COLO668 (cell line): ENCODE measurements at regions not wholly inside any gene's neighbourhood (a gene's known extent, or its start where the extent isn't known, plus 50 kb on each side); places are given as distances from the start of the nearest gene placed in this dataset.

Source experiments
- DNase-seq: peaks from one replicate; lab custom pipeline; 2025; ENCODE audit not compliant: unreplicated experiment; lab: John Stamatoyannopoulos, UW

- DNase-seq, result no peak
Measured at GRCh38 chr3:18888370-18888769, 259.9 kb upstream of the KCNH8 start.

GRCh38 chr3:18886331-18886730, 262.0 kb upstream of the KCNH8 start:
- no peak for DNase-seq

- no peak for DNase-seq
Measured at GRCh38 chr3:18885612-18886011, 262.7 kb upstream of the KCNH8 start.

GRCh38 chr3:18883571-18883970, 264.7 kb upstream of the KCNH8 start:
- no peak for DNase-seq

- no peak for DNase-seq
Measured at GRCh38 chr3:18880691-18881090, 267.6 kb upstream of the KCNH8 start.

- no peak for DNase-seq
Measured at GRCh38 chr3:18872466-18872865, 275.8 kb upstream of the KCNH8 start.

GRCh38 chr3:18870642-18871041, 277.7 kb upstream of the KCNH8 start:
- DNase-seq, result no peak

- no peak for DNase-seq
Measured at GRCh38 chr3:18870074-18870640, 278.2 kb upstream of the KCNH8 start.

GRCh38 chr3:18868911-18869689, 279.2 kb upstream of the KCNH8 start:
- no peak for DNase-seq

- no peak for DNase-seq
Measured at GRCh38 chr3:18866899-18867298, 281.4 kb upstream of the KCNH8 start.

- DNase-seq, result no peak
Measured at GRCh38 chr3:18864933-18865731, 283.2 kb upstream of the KCNH8 start.

- no peak for DNase-seq
Measured at GRCh38 chr3:18862077-18862476, 286.2 kb upstream of the KCNH8 start.

GRCh38 chr3:18861137-18861536, 287.2 kb upstream of the KCNH8 start:
- no peak for DNase-seq

GRCh38 chr3:18853269-18853668, 295.0 kb upstream of the KCNH8 start:
- DNase-seq, result no peak

GRCh38 chr3:18847583-18848197, 300.6 kb upstream of the KCNH8 start:
- no peak for DNase-seq

GRCh38 chr3:18843983-18844382, 304.3 kb upstream of the KCNH8 start:
- no peak for DNase-seq

- DNase-seq, result no peak
Measured at GRCh38 chr3:18843188-18843587, 305.1 kb upstream of the KCNH8 start.

GRCh38 chr3:18841422-18842343, 306.6 kb upstream of the KCNH8 start:
- DNase-seq, result no peak

GRCh38 chr3:18840535-18841137, 307.7 kb upstream of the KCNH8 start:
- no peak for DNase-seq

GRCh38 chr3:18838758-18839157, 309.6 kb upstream of the KCNH8 start:
- no peak for DNase-seq
